ENCODE measurements at regions not wholly inside any gene's neighbourhood (a gene's known extent, or its start where the extent isn't known, plus 50 kb on each side); places are given as distances from the start of the nearest gene placed in this dataset.

DNA sequence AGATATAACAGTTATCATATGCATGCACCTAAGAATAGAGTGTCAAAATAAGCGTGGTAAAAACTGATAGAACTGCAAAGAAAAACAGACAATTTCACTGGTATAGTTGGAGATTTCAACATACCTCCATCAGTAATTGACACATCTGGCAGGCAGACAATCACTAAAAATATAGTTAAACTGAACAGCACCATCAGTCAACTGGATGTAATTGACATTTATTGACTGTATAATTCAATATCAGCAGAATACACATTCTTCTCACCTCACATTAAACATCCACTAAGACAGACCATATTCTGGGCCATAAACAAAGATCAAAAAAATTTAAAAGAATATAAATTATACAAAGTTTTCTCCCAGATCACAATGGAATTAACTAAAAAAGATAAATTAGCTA, 378.5 kb upstream of the RGPD4 start:
- TF ChIP-seq POLR2AphosphoS5 (IDR thresholded peaks at IDR 0.05; ENCODE audit: low read depth, low read length) (no peak), SIN3A (IDR thresholded peaks at IDR 0.05; ENCODE audit: borderline replicate concordance, insufficient read depth, low read length) (no peak), TAF1 (IDR thresholded peaks at IDR 0.05; ENCODE audit: borderline replicate concordance, insufficient read depth, low read length) (no peak)
- TF ChIP-seq, protein P1, sequence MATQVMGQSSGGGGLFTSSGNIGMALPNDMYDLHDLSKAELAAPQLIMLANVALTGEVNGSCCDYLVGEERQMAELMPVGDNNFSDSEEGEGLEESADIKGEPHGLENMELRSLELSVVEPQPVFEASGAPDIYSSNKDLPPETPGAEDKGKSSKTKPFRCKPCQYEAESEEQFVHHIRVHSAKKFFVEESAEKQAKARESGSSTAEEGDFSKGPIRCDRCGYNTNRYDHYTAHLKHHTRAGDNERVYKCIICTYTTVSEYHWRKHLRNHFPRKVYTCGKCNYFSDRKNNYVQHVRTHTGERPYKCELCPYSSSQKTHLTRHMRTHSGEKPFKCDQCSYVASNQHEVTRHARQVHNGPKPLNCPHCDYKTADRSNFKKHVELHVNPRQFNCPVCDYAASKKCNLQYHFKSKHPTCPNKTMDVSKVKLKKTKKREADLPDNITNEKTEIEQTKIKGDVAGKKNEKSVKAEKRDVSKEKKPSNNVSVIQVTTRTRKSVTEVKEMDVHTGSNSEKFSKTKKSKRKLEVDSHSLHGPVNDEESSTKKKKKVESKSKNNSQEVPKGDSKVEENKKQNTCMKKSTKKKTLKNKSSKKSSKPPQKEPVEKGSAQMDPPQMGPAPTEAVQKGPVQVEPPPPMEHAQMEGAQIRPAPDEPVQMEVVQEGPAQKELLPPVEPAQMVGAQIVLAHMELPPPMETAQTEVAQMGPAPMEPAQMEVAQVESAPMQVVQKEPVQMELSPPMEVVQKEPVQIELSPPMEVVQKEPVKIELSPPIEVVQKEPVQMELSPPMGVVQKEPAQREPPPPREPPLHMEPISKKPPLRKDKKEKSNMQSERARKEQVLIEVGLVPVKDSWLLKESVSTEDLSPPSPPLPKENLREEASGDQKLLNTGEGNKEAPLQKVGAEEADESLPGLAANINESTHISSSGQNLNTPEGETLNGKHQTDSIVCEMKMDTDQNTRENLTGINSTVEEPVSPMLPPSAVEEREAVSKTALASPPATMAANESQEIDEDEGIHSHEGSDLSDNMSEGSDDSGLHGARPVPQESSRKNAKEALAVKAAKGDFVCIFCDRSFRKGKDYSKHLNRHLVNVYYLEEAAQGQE (IDR thresholded peaks at IDR 0.05; ENCODE audit: insufficient read depth in 1 of 2, low read depth in 2 of 2, low read length in 2 of 2): no peak
